Hepatocyte (in vitro differentiated cells): ENCODE measurements at regions not wholly inside any gene's neighbourhood (a gene's known extent, or its start where the extent isn't known, plus 50 kb on each side); places are given as distances from the start of the nearest gene placed in this dataset.

Experiments
- CTCF ChIP-seq: fragments of 200-600 bp; sonication (generic); IDR thresholded peaks from 2 replicates; pipeline ENCODE4 v1.5.1; 2016; ENCODE audit warnings: antibody characterized with exemption, mild to moderate bottlenecking; ENCODE audit not compliant: poor library complexity
- EZH2phosphoT487 ChIP-seq: fragments of 200-600 bp; sonication (generic); IDR thresholded peaks from one replicate; pipeline ENCODE4 v1.6.1; 2018; ENCODE audit warnings: antibody characterized with exemption, mild to moderate bottlenecking, low read depth, moderate library complexity; ENCODE audit not compliant: unreplicated experiment, severe bottlenecking

GRCh38 chr11:126121296-126121695 lies 58.6 kb upstream of the CDON start:
- TF ChIP-seq CTCF = no peak
- no peak for TF ChIP-seq EZH2phosphoT487
